Transverse colon (tissue), 3 donors: ENCODE measurements at regions not wholly inside any gene's neighbourhood (a gene's known extent, or its start where the extent isn't known, plus 50 kb on each side); places are given as distances from the start of the nearest gene placed in this dataset.

Experiments used
- CTCF ChIP-seq, 5 experiments: fragments of 200-600 bp in 3 of 5; fragments of 450-650 bp in 2 of 5; sonication (generic) in 3 of 5; IDR thresholded peaks; 1 replicate in 2 of 5; 2 replicates in 3 of 5; pipeline ENCODE4 v1.5.1; 2016 to 2017; ENCODE audit warnings: antibody characterized with exemption in 5 of 5, inconsistent platforms in 3 of 5, mild to moderate bottlenecking in 2 of 5, moderate library complexity in 1 of 5
- EP300 ChIP-seq: sonication (generic); formaldehyde crosslinking; IDR thresholded peaks from one replicate; pipeline ENCODE4 v1.6.1; 2017; ENCODE audit warnings: antibody characterized with exemption, low read depth

GRCh38 chr9:86604741-86605140, 250.5 kb upstream of the TUT7 start:
- no peak for TF ChIP-seq EP300
- no peak for TF ChIP-seq CTCF (IDR thresholded peaks at IDR 0.05)
